ENCODE measurements at regions not wholly inside any gene's neighbourhood (a gene's known extent, or its start where the extent isn't known, plus 50 kb on each side); places are given as distances from the start of the nearest gene placed in this dataset.

DNA sequence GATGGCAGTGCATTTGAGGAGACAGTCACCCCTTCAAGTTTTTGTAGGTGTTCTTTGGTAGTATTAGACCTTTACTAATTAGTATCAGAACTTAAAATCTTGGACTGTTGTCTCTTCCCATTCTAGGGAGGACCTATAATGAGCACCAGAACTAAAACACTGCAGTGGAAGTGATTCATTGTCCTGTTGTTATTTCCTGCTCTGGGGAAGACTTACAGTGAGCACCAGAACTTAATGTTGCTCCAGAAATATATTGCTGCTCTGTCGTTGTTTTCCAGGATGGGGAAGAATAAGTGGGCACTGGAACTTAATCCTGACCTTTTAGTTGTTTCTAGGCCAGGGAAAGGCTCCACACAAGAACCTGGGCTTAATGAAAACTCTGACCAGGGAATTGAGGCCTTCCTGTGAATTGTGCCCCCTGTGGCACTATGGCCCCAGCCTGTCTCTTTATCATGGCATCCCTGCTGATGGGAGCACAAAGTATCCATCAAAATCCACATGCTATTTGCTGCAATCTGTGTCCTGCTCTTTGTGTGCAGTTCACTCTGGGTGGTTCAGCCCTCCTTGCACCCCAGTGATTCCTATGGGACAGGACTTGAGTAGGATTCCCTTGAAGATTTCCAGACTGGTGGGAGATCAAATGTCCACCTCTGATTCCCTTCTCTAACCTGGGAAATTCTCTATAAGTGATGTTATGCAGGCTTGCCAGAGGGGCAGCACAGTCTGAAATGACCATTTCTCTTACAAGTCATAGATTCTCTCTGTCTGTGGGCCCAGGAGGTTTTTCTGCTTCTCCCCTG is 175.8 kb downstream of the PAWR start:
- TF ChIP-seq FOXP2 (optimal IDR thresholded peaks at IDR 0.05; ENCODE audit: borderline replicate concordance, extremely low read depth, extremely low read length, insufficient read depth) (no peak), POLR2AphosphoS5 (IDR thresholded peaks at IDR 0.05; ENCODE audit: low read depth, low read length) (no peak)
